Sigmoid colon (tissue), 4 donors: ENCODE measurements at regions not wholly inside any gene's neighbourhood (a gene's known extent, or its start where the extent isn't known, plus 50 kb on each side); places are given as distances from the start of the nearest gene placed in this dataset.

ENCODE experiments used
- POLR2A ChIP-seq, 2 donors: fragments of 450-650 bp; IDR thresholded peaks; one replicate each; pipeline ENCODE4 v1.6.1; 2016; ENCODE audit warnings: antibody characterized with exemption in 2 of 2, mild to moderate bottlenecking in 2 of 2, moderate library complexity in 2 of 2
- POLR2AphosphoS5 ChIP-seq, 4 donors: sonication (generic); formaldehyde crosslinking; IDR thresholded peaks; one replicate each; pipeline ENCODE4 v1.6.1; 2017; ENCODE audit warnings: antibody characterized with exemption in 4 of 4
- TF ChIP-seq, protein P1 (sequence below), 4 experiments: fragments of 450-650 bp in 3 of 4; fragments of 200-600 bp in 1 of 4; IDR thresholded peaks; one replicate each; pipeline ENCODE4 v1.5.1; 2016 to 2019; ENCODE audit warnings: antibody characterized with exemption in 4 of 4, mild to moderate bottlenecking in 3 of 4, moderate library complexity in 2 of 4

DNA sequence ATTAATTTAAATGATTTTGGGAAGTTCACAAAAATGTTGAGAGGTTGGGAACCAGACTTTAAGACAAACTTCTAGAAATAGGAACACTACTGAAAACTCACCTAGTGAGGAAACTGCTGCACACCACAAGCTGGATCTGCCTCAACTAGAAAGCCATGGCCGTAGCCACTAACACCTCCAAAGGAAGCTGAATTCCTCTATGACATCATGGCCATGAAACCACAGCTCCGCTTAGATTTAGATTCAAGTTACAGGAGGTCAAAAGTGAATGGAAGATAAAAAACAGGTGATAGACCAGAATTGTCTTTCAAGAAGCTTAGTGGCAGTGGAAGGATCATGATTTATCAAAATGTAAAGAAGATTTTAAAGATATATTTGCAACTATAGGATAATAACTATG, 208.8 kb upstream of the ALG10 start:
- TF ChIP-seq, protein P1, sequence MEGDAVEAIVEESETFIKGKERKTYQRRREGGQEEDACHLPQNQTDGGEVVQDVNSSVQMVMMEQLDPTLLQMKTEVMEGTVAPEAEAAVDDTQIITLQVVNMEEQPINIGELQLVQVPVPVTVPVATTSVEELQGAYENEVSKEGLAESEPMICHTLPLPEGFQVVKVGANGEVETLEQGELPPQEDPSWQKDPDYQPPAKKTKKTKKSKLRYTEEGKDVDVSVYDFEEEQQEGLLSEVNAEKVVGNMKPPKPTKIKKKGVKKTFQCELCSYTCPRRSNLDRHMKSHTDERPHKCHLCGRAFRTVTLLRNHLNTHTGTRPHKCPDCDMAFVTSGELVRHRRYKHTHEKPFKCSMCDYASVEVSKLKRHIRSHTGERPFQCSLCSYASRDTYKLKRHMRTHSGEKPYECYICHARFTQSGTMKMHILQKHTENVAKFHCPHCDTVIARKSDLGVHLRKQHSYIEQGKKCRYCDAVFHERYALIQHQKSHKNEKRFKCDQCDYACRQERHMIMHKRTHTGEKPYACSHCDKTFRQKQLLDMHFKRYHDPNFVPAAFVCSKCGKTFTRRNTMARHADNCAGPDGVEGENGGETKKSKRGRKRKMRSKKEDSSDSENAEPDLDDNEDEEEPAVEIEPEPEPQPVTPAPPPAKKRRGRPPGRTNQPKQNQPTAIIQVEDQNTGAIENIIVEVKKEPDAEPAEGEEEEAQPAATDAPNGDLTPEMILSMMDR (IDR thresholded peaks at IDR 0.05): no peak
- no peak for TF ChIP-seq POLR2A (IDR thresholded peaks at IDR 0.05)
- no peak for TF ChIP-seq POLR2AphosphoS5 (IDR thresholded peaks at IDR 0.05)
